T-helper 2 cell treated with Interferon-gamma antibody and Interleukin-4, amounts not matched to agents 5 μg/mL and 100 μg/mL, for 36 hours (primary cell): ENCODE measurements at regions not wholly inside any gene's neighbourhood (a gene's known extent, or its start where the extent isn't known, plus 50 kb on each side); places are given as distances from the start of the nearest gene placed in this dataset.

Source experiments
- DNase-seq: peaks from one replicate; pipeline ENCODE4 v3.0.0; 2021; ENCODE audit warnings: low spot score
- H3K27ac Mint-ChIP-seq: one replicate; pipeline ENCODE4 v1.8.0; 2021; ENCODE audit warnings: mild to moderate bottlenecking, mixed read lengths
- H3K27me3 Mint-ChIP-seq: one replicate; pipeline ENCODE4 v1.8.0; 2021; ENCODE audit warnings: low read depth, mixed read lengths
- H3K36me3 Mint-ChIP-seq: one replicate; pipeline ENCODE4 v1.8.0; 2021; ENCODE audit warnings: low read depth, mixed read lengths
- H3K4me1 Mint-ChIP-seq: one replicate; pipeline ENCODE4 v1.8.0; 2021; ENCODE audit warnings: low read depth, mixed read lengths
- H3K4me3 Mint-ChIP-seq: one replicate; pipeline ENCODE4 v1.8.0; 2022; ENCODE audit warnings: mild to moderate bottlenecking, moderate library complexity, mixed read lengths
- H3K9me3 Mint-ChIP-seq: one replicate; pipeline ENCODE4 v1.8.0; 2021; ENCODE audit warnings: mixed read lengths

GRCh38 chr5:4634342-4634741 is 505.8 kb upstream of the ADAMTS16 start:
- Mint-ChIP-seq H3K27ac (no peak overlapping the region), H3K4me1 (no peaks in the 10 kb centered on the region)

GRCh38 chr5:4636378-4636777 is 503.8 kb upstream of the ADAMTS16 start:
- Mint-ChIP-seq H3K9me3 (peaks cover 14% of the 10 kb centered on the region), H3K4me1 (no peaks in the 10 kb centered on the region), H3K27ac (no peak overlapping the region), H3K27me3 (no peaks in the 10 kb centered on the region), H3K4me3 (no peak overlapping the region), H3K36me3 (no peaks in the 10 kb centered on the region)
- DNase-seq: no peak

More at GRCh38 chr5:4634342-4634741, 505.8 kb upstream of the ADAMTS16 start:
- no peak for DNase-seq
- Mint-ChIP-seq H3K4me3 (no peak overlapping the region), H3K36me3 (no peaks in the 10 kb centered on the region), H3K9me3 (peaks cover 19% of the 10 kb centered on the region), H3K27me3 (no peaks in the 10 kb centered on the region)

GRCh38 chr5:4639946-4640345 is 500.2 kb upstream of the ADAMTS16 start:
- Mint-ChIP-seq H3K27me3 (no peaks in the 10 kb centered on the region), H3K36me3 (no peaks in the 10 kb centered on the region), H3K4me1 (no peaks in the 10 kb centered on the region), H3K27ac (no peak overlapping the region), H3K9me3 (peaks cover 8% of the 10 kb centered on the region), H3K4me3 (no peak overlapping the region)
- no peak for DNase-seq

GRCh38 chr5:4640795-4641194 is 499.3 kb upstream of the ADAMTS16 start:
- Mint-ChIP-seq H3K4me1 (no peaks in the 10 kb centered on the region), H3K27me3 (no peaks in the 10 kb centered on the region), H3K36me3 (no peaks in the 10 kb centered on the region), H3K27ac (no peak overlapping the region), H3K4me3 (no peak overlapping the region), H3K9me3 (peaks cover 16% of the 10 kb centered on the region)
- no peak for DNase-seq

GRCh38 chr5:4642525-4642924 is 497.6 kb upstream of the ADAMTS16 start:
- H3K9me3 Mint-ChIP-seq: peaks cover 18% of the 10 kb centered on the region
- H3K4me3 Mint-ChIP-seq: no peak overlapping the region
- H3K4me1 Mint-ChIP-seq: no peaks in the 10 kb centered on the region
- no peaks in the 10 kb centered on the region for H3K36me3 Mint-ChIP-seq
- no peaks in the 10 kb centered on the region for H3K27me3 Mint-ChIP-seq
- no peak overlapping the region for H3K27ac Mint-ChIP-seq
- DNase-seq: no peak

GRCh38 chr5:4643190-4643589 is 496.9 kb upstream of the ADAMTS16 start:
- no peaks in the 10 kb centered on the region for H3K27me3 Mint-ChIP-seq
- no peak overlapping the region for H3K27ac Mint-ChIP-seq
- peaks cover 18% of the 10 kb centered on the region for H3K9me3 Mint-ChIP-seq
- H3K36me3 Mint-ChIP-seq: no peaks in the 10 kb centered on the region
- no peaks in the 10 kb centered on the region for H3K4me1 Mint-ChIP-seq
- H3K4me3 Mint-ChIP-seq: no peak overlapping the region
- DNase-seq: no peak

GRCh38 chr5:4643960-4644359 is 496.2 kb upstream of the ADAMTS16 start:
- H3K4me3 Mint-ChIP-seq: no peak overlapping the region
- no peaks in the 10 kb centered on the region for H3K36me3 Mint-ChIP-seq
- DNase-seq: no peak
- H3K27ac Mint-ChIP-seq: no peak overlapping the region
- peaks cover 22% of the 10 kb centered on the region for H3K9me3 Mint-ChIP-seq
- H3K27me3 Mint-ChIP-seq: no peaks in the 10 kb centered on the region
- no peaks in the 10 kb centered on the region for H3K4me1 Mint-ChIP-seq

GRCh38 chr5:4646715-4647375 is 493.3 kb upstream of the ADAMTS16 start:
- Mint-ChIP-seq H3K36me3 (no peaks in the 10 kb centered on the region), H3K27ac (no peak overlapping the region), H3K9me3 (peaks cover 33% of the 10 kb centered on the region), H3K4me1 (no peaks in the 10 kb centered on the region), H3K4me3 (no peak overlapping the region), H3K27me3 (no peaks in the 10 kb centered on the region)
- no peak for DNase-seq

- Mint-ChIP-seq H3K9me3 (peaks cover 36% of the 10 kb centered on the region), H3K4me1 (no peaks in the 10 kb centered on the region), H3K27ac (no peak overlapping the region), H3K27me3 (no peaks in the 10 kb centered on the region), H3K4me3 (no peak overlapping the region), H3K36me3 (no peaks in the 10 kb centered on the region)
- DNase-seq: no peak
Measured at GRCh38 chr5:4647955-4648354, 492.2 kb upstream of the ADAMTS16 start.

- H3K27me3 Mint-ChIP-seq: no peaks in the 10 kb centered on the region
- H3K27ac Mint-ChIP-seq: no peak overlapping the region
- H3K4me3 Mint-ChIP-seq: no peak overlapping the region
- peaks cover 29% of the 10 kb centered on the region for H3K9me3 Mint-ChIP-seq
- H3K36me3 Mint-ChIP-seq: no peaks in the 10 kb centered on the region
- no peak for DNase-seq
- no peaks in the 10 kb centered on the region for H3K4me1 Mint-ChIP-seq
Measured at GRCh38 chr5:4651806-4652565, 488.1 kb upstream of the ADAMTS16 start.

- no peaks in the 10 kb centered on the region for H3K4me1 Mint-ChIP-seq
- H3K9me3 Mint-ChIP-seq: peaks cover 35% of the 10 kb centered on the region
- no peak overlapping the region for H3K4me3 Mint-ChIP-seq
- no peaks in the 10 kb centered on the region for H3K27me3 Mint-ChIP-seq
- H3K27ac Mint-ChIP-seq: no peak overlapping the region
- no peak for DNase-seq
- no peaks in the 10 kb centered on the region for H3K36me3 Mint-ChIP-seq
Measured at GRCh38 chr5:4653475-4653874, 486.7 kb upstream of the ADAMTS16 start.

- Mint-ChIP-seq H3K4me1 (no peaks in the 10 kb centered on the region), H3K9me3 (peaks cover 44% of the 10 kb centered on the region)
Measured at GRCh38 chr5:4659851-4660250, 480.3 kb upstream of the ADAMTS16 start.

GRCh38 chr5:4661326-4661725 is 478.8 kb upstream of the ADAMTS16 start:
- Mint-ChIP-seq H3K4me1 (no peaks in the 10 kb centered on the region), H3K27me3 (no peaks in the 10 kb centered on the region), H3K4me3 (no peak overlapping the region), H3K27ac (no peak overlapping the region), H3K36me3 (no peaks in the 10 kb centered on the region), H3K9me3 (peaks cover 42% of the 10 kb centered on the region)
- DNase-seq: no peak

More at GRCh38 chr5:4659851-4660250, 480.3 kb upstream of the ADAMTS16 start:
- DNase-seq: no peak
- no peaks in the 10 kb centered on the region for H3K36me3 Mint-ChIP-seq
- no peak overlapping the region for H3K4me3 Mint-ChIP-seq
- no peak overlapping the region for H3K27ac Mint-ChIP-seq
- no peaks in the 10 kb centered on the region for H3K27me3 Mint-ChIP-seq

- Mint-ChIP-seq H3K4me1 (no peaks in the 10 kb centered on the region), H3K4me3 (no peak overlapping the region), H3K36me3 (no peaks in the 10 kb centered on the region), H3K9me3 (peaks cover 43% of the 10 kb centered on the region), H3K27me3 (no peaks in the 10 kb centered on the region), H3K27ac (no peak overlapping the region)
- DNase-seq: no peak
Measured at GRCh38 chr5:4661836-4662235, 478.3 kb upstream of the ADAMTS16 start.
